ENCODE measurements at regions not wholly inside any gene's neighbourhood (a gene's known extent, or its start where the extent isn't known, plus 50 kb on each side); places are given as distances from the start of the nearest gene placed in this dataset.
"Not testable (repeated sequence)": the region's sequence is repeated elsewhere in the genome, so short reads cannot be mapped to it uniquely, and the experiment has no call there.

GRCh38 chr3:11712646-11713045 is 68.9 kb upstream of the VGLL4 start:
- peaks cover 99% of the 10 kb centered on the region for H3K79me2 ChIP-seq (ENCODE audit: control insufficient read depth, low read length)
- H3K36me3 ChIP-seq (ENCODE audit: control insufficient read depth, low read length), result peaks cover 17% of the 10 kb centered on the region
- H3K9me2 ChIP-seq (replicated peaks; ENCODE audit: control insufficient read depth, low read length), result no peaks in the 10 kb centered on the region
- peaks cover 12% of the 10 kb centered on the region; the same call in 1 of the 2 replicates for H3K9me3 ChIP-seq (ENCODE audit: control insufficient read depth, insufficient read depth, low read length)
- H3F3A ChIP-seq (ENCODE audit: control insufficient read depth, insufficient read depth), result no peaks in the 10 kb centered on the region
- H3K27me3 ChIP-seq (ENCODE audit: control insufficient read depth, low read length), result no peaks in the 10 kb centered on the region
- H3K4me3 ChIP-seq (ENCODE audit: low read length), result no peak overlapping the region
- no peak for TF ChIP-seq EZH2phosphoT487 (IDR thresholded peaks at IDR 0.05; ENCODE audit: borderline replicate concordance, low read length)
- TF ChIP-seq, protein P1, sequence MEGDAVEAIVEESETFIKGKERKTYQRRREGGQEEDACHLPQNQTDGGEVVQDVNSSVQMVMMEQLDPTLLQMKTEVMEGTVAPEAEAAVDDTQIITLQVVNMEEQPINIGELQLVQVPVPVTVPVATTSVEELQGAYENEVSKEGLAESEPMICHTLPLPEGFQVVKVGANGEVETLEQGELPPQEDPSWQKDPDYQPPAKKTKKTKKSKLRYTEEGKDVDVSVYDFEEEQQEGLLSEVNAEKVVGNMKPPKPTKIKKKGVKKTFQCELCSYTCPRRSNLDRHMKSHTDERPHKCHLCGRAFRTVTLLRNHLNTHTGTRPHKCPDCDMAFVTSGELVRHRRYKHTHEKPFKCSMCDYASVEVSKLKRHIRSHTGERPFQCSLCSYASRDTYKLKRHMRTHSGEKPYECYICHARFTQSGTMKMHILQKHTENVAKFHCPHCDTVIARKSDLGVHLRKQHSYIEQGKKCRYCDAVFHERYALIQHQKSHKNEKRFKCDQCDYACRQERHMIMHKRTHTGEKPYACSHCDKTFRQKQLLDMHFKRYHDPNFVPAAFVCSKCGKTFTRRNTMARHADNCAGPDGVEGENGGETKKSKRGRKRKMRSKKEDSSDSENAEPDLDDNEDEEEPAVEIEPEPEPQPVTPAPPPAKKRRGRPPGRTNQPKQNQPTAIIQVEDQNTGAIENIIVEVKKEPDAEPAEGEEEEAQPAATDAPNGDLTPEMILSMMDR (IDR thresholded peaks at IDR 0.05; ENCODE audit: low read depth, low read length, poor library complexity, severe bottlenecking), result no peak
- no peak overlapping the region for H3K4me2 ChIP-seq (ENCODE audit: low read length)
- H3K4me1 ChIP-seq (ENCODE audit: control insufficient read depth, low read length), result peaks cover 19% of the 10 kb centered on the region
- no peak overlapping the region for H3K27ac ChIP-seq (ENCODE audit: low read depth, low read length)
- peaks cover 3% of the 10 kb centered on the region; the same call in 1 of the 2 replicates for H4K20me1 ChIP-seq (ENCODE audit: control insufficient read depth, insufficient read depth, low read depth, low read length)

- H3K36me3 ChIP-seq (ENCODE audit: control insufficient read depth, low read length), result peaks cover 17% of the 10 kb centered on the region
- no peak overlapping the region for H3K4me2 ChIP-seq (ENCODE audit: low read length)
- peaks cover 13% of the 10 kb centered on the region for H3K4me1 ChIP-seq (ENCODE audit: control insufficient read depth, low read length)
- H3K27ac ChIP-seq (ENCODE audit: low read depth, low read length), result no peak overlapping the region
- H3F3A ChIP-seq (ENCODE audit: control insufficient read depth, insufficient read depth), result no peaks in the 10 kb centered on the region
- H3K4me3 ChIP-seq (ENCODE audit: low read length), result no peak overlapping the region
- H3K9me2 ChIP-seq (replicated peaks; ENCODE audit: control insufficient read depth, low read length), result no peaks in the 10 kb centered on the region
- H4K20me1 ChIP-seq (ENCODE audit: control insufficient read depth, insufficient read depth, low read depth, low read length), result peaks cover 3% of the 10 kb centered on the region; the same call in 1 of the 2 replicates
- no peaks in the 10 kb centered on the region for H3K27me3 ChIP-seq (ENCODE audit: control insufficient read depth, low read length)
- peaks cover 99% of the 10 kb centered on the region for H3K79me2 ChIP-seq (ENCODE audit: control insufficient read depth, low read length)
- TF ChIP-seq, protein P1 (IDR thresholded peaks at IDR 0.05; ENCODE audit: low read depth, low read length, poor library complexity, severe bottlenecking), result no peak
- TF ChIP-seq EZH2phosphoT487 (IDR thresholded peaks at IDR 0.05; ENCODE audit: borderline replicate concordance, low read length), result no peak
- peaks cover 12% of the 10 kb centered on the region; the same call in 1 of the 2 replicates for H3K9me3 ChIP-seq (ENCODE audit: control insufficient read depth, insufficient read depth, low read length)
Observed at GRCh38 chr3:11711876-11712275, 68.2 kb upstream of the VGLL4 start.

DNA sequence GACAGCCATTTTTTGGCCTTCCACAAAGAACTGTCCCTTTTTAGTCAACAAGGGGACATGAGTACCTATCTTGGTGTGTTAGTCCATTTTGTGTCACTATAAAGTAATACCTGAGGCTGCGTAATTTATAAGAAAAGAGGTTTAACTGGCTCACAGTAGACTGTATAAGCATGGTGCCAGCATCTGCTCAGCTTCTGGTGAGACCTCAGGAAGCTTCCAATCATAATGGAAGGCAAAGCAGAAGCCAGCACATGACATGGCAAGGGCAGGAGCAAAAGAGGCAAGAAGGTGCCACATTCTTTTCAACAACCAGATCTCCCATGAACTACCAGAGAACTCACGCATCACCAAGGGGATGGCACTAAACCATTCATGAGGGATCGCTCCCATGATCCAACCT is 66.1 kb upstream of the VGLL4 start:
- Histone ChIP-seq H3K4me2 (ENCODE audit: low read length) (no peak overlapping the region), H3K79me2 (ENCODE audit: control insufficient read depth, low read length) (peaks cover 99% of the 10 kb centered on the region), H3K9me3 (ENCODE audit: control insufficient read depth, insufficient read depth, low read length) (peaks cover 12% of the 10 kb centered on the region; the same call in 1 of the 2 replicates), H3K27me3 (ENCODE audit: control insufficient read depth, low read length) (no peaks in the 10 kb centered on the region), H3K27ac (ENCODE audit: low read depth, low read length) (no peak overlapping the region), H3K36me3 (ENCODE audit: control insufficient read depth, low read length) (peaks cover 12% of the 10 kb centered on the region), H3K4me1 (ENCODE audit: control insufficient read depth, low read length) (peaks cover 6% of the 10 kb centered on the region; the same call in 1 of the 2 replicates), H4K20me1 (ENCODE audit: control insufficient read depth, insufficient read depth, low read depth, low read length) (peaks cover 4% of the 10 kb centered on the region; the same call in 1 of the 2 replicates), H3K4me3 (ENCODE audit: low read length) (no peak overlapping the region), H3K9me2 (replicated peaks; ENCODE audit: control insufficient read depth, low read length) (no peaks in the 10 kb centered on the region), H3F3A (ENCODE audit: control insufficient read depth, insufficient read depth) (no peaks in the 10 kb centered on the region)
- no peak for TF ChIP-seq EZH2phosphoT487 (IDR thresholded peaks at IDR 0.05; ENCODE audit: borderline replicate concordance, low read length)
- TF ChIP-seq, protein P1 (IDR thresholded peaks at IDR 0.05; ENCODE audit: low read depth, low read length, poor library complexity, severe bottlenecking), result no peak

- H3K27me3 ChIP-seq (ENCODE audit: control insufficient read depth, low read length); H3K4me1 ChIP-seq (ENCODE audit: control insufficient read depth, low read length); H3K4me2 ChIP-seq (ENCODE audit: low read length); H3F3A ChIP-seq (ENCODE audit: control insufficient read depth, insufficient read depth); H4K20me1 ChIP-seq (ENCODE audit: control insufficient read depth, insufficient read depth, low read depth, low read length); H3K27ac ChIP-seq (ENCODE audit: low read depth, low read length); H3K9me3 ChIP-seq (ENCODE audit: control insufficient read depth, insufficient read depth, low read length); H3K4me3 ChIP-seq (ENCODE audit: low read length); H3K9me2 ChIP-seq (replicated peaks; ENCODE audit: control insufficient read depth, low read length): not testable (repeated sequence)
- peaks cover 94% of the 10 kb centered on the region for H3K79me2 ChIP-seq (ENCODE audit: control insufficient read depth, low read length)
- peaks cover 21% of the 10 kb centered on the region for H3K36me3 ChIP-seq (ENCODE audit: control insufficient read depth, low read length)
Observed at GRCh38 chr3:11707084-11707483, 63.4 kb upstream of the VGLL4 start.
